ENCODE measurements at regions not wholly inside any gene's neighbourhood (a gene's known extent, or its start where the extent isn't known, plus 50 kb on each side); places are given as distances from the start of the nearest gene placed in this dataset.
A peak's percentile ranks its signal among the peaks of the same experiment; 100 is the strongest.

DNA sequence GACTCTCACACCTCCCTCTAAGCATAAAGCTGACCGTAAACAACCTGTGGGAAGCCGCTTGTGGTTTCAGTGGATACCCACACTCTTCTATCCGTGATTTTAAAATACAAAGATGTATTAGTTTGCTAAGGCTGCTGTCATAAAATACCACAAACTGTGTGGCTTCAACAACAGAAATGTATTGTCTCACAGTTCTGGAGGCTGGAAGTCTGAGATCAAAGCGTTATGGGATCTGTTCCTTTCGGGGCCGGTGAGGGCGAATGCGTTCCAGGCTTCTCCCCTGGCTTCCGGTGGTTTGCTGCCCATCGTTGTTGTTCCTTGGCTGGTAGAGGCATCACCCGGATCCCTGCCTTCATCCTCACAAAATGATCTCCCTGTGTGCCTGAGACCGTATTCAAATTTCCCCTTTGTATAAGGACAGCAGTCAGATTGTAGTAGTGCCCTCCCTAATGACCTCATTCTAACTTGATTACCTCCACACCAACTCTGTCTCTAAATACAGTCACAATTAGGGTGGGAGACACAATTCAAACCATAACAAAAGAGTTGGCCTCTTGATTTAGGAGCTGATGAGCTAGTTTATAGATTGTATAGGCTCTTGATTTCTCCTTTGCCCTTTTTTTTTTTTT, 210.6 kb upstream of the SOX4 start:
- no peak for DNase-seq

- DNase-seq: no peak
Measured at GRCh38 chr6:21383450-21384085, 210.0 kb upstream of the SOX4 start.

- DNase-seq: no peak
Measured at GRCh38 chr6:21384216-21384615, 209.3 kb upstream of the SOX4 start.

DNA sequence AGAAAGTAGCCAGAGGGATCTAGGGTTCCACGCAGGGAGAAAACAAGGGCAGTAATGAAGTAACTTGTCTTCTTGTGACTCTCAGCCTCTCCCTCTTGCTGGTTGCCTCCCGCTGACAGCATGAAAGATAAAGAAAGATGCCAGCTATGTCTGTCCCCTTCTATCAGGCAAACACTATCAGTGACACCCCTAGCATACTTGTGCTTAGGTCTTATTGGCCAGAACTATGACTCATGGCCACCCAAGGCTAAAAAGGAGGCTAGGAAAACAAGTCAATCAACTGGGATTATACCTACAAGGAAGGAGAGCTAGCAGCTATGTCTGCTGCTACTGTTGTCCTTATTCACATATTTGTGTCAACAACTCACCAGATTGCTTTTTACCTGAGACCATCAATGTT, 206.8 kb upstream of the SOX4 start:
- no peak for DNase-seq

DNA sequence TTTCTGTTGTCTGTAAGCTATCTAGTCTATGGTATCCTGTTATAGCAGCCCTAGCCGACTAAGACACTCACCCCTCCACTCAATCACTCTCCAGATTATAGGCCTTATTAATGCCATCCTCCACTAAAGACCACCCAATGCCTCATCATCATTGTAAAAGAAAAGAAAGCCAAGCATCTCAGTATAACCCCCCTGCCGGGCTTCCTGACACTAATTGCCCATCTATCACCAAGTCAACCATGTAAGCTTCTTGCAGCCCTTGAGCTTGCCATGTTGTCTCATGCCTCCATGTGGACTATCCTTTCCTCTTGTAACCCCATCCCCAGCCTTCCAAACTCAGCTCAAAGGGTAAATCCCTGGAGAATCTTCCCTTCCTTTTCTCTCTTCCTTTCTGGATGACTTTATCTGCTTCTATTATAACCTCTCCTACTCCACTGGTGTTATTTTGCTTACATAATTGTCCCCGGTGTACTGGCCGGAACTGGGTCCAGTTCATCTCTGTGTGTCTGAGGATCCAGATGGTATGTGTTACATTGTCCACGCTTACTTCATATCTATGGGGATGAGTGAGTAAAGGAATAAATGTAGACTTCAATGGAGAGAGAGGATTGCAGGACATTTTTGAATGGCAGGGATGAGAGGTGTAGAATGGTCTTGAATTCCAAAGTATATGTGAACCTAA, 202.9 kb upstream of the SOX4 start:
- peak; percentile 25 for DNase-seq

GRCh38 chr6:21392177-21392576, 201.4 kb upstream of the SOX4 start:
- no peak for DNase-seq

DNA sequence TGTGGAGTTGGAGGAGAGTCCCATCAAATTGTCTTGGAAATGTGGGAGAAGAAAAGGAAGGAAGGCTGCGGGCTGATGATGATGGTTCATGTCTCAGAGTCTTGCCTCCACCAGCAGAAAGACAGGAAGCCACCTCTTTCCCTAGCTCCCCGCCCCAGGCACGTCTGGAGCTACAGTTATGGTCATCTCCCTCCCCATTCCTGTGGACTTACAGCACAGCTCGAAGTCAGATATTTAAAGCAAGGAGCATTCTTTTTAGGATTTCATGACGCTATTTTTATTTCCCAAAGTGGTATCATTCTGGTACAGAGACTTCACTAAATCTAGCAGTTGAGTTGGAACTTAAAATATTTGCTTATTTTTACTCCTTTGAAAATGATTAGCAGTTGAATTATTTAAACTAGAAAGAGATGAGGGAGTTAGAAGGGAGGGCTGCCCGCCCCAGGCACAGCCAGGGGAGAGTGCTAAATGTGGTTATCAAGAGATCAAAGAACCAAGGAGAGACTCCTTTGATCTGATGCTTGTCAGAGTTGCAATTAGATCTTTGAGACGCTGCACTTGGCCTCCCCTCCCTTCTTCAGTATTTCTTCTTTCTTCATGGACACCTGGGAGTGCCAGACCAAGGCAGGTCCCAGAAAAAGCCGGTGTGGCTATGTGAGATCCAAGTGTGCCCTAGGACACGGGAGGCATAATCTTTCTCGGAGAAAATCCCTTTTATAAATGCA, 199.9 kb upstream of the SOX4 start:
- DNase-seq: no peak

DNA sequence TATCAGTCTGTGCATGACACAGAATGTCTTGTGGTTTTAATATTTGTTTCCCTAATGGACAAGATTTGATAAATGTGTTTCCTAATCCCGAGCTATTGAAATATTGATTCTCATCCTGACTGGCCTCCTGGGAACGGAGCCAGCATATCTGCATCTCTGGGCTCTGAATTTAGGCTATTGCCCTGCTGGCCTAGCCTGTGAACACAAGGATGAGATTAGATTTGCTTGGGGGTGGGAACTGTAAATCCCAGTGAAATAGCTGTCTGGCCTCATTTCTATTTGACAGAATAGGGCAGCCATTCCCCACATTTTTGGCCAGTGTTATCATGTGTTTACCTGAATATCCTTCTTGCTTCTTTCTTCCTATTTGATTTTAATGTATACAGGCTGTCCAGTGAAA, 198.4 kb upstream of the SOX4 start:
- no peak for DNase-seq

GRCh38 chr6:21396313-21396712, 197.2 kb upstream of the SOX4 start:
- no peak for DNase-seq

GRCh38 chr6:21398741-21399325, 194.7 kb upstream of the SOX4 start:
- DNase-seq: no peak

DNA sequence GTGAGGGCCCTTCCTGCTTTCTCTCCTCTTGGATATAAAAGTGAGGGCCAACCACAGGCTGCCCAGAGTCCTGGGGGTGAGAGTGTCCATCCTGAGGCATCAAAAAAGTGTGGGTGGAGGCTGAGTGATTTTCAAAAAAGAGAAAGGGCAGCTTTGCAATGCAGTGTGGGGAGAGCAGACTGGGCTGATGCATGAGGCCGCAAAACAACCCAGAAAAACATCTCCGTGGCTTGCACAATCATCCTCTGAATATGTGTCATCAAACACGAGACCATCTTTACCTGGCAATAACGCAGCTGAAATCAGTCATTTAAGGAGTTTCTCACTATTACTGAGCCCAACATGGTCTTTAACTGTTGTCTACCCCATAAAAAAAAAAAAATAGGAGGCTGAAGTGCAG, 191.2 kb upstream of the SOX4 start:
- DNase-seq: no peak

- no peak for DNase-seq
Measured at GRCh38 chr6:21404577-21404976, 189.0 kb upstream of the SOX4 start.

DNA sequence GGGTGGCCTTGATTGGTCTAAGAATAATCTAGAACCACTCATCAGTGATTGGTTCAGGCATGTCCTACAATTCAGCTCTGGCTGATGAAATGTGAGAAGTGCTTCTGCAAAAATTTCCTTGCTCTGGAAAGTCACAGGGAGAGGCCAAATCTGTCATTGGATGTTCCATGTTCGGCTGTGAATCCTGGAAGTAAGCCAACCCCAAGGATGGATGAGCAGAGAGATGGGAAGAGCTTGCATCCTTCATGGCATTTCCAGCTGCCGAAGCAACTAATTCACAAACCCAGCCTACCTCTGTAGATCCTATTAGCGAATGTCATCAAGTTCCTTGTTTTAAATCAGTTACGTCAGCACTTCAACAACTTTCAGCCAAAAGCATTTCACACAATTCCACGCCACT, 187.2 kb upstream of the SOX4 start:
- DNase-seq: no peak

DNA sequence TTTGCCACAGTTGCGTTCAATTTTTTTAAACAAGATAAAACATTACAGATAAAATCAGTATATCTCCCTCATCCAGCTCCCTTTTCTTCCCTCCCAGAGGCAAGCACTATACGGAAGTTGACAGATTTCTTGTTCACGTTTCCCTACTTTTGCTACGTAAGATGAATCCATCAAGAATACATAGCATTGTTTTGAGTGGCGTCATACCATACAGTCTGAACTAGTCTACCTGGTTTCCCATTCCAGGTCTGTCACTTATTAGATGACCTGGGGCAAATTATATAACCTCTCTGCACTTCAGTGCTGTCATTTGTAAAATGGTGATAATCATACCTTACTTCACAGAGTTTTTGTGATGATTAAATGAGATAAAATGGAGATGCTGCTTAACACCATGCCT, 184.3 kb upstream of the SOX4 start:
- DNase-seq: no peak

DNA sequence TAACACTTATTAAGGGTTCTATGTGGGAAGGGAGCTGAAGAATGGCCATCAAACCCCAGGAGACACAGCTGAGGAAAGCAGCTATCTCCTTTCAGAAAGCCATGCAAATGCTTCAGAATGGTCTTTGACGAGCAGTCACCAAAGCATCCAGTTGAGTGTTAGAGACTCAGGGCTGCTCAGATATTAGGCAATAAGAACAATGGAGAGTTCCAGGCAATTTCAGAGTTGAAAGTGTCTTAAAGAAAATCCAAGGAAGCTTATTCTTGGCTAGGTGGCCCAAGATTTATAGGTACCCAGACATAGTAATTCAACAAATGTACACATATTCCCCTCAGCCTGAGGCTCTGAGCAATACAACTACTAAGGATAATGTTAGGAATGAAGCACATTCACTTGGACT, 180.1 kb upstream of the SOX4 start:
- no peak for DNase-seq

DNA sequence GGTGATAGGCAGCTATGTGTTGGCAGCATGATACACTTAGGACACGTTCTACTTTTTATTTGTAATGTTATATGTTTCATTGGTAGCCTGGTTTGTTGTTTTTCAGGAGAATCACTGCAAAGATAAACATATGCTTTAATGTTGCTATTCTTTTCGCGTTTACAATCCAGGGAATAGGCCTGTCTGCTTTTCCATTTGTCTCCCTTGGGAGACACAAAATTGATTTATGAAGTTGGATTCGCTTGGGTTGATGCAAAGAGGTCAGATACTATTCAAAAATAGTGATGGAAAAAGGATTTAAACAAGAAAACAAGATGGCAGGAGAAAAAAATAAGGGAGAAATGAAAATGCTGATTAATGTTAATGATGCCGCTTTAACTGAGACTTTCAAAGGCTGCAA, 179.5 kb upstream of the SOX4 start:
- DNase-seq: no peak

GRCh38 chr6:21420146-21420878, 173.2 kb upstream of the SOX4 start:
- no peak for DNase-seq

GRCh38 chr6:21420926-21421325, 172.6 kb upstream of the SOX4 start:
- DNase-seq: no peak

- no peak for DNase-seq
Measured at GRCh38 chr6:21423106-21423854, 170.3 kb upstream of the SOX4 start.

GRCh38 chr6:21426841-21427490, 166.6 kb upstream of the SOX4 start:
- DNase-seq: no peak

DNA sequence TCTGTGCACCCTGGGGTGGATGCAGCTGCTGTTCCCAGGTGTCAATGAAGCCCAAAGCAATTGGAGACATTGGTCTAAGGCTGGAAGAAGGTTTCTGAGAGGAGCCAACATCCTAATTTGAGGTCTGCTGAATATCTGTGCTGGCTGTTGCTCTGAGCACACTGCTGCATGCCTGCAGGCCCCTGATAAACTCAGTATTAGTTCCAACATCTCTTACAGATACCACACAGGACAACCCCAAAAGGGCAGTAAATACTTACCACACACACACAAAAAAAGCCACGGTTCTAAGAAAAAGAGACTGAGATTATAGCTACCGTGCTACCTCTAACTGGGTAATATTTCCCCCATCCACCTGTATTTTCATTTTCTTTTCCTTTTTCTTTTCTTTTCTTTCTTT, 164.3 kb upstream of the SOX4 start:
- DNase-seq: peak; percentile 21

DNA sequence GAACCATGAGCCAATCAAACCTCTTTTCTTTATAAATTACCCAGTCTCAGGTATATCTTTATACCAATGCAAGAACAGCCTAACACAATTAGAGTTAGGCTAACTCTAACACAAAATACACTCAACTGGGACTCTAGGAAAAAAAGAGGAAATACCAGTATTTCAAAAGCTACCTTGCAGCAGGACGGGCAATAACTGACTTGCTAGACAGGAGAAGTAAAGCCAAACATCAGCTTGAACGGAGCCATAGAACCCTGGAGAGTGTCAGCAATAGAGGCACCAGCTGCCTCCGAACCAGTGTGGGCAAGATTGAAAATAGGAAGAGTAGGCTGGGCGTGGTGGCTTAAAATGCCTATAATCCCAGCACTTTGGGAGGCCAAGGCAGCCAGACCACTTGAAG, 162.0 kb upstream of the SOX4 start:
- no peak for DNase-seq
